SK-N-SH treated with all-trans-retinoic acid at 6 μM for 48 hours (cell line): ENCODE measurements at regions not wholly inside any gene's neighbourhood (a gene's known extent, or its start where the extent isn't known, plus 50 kb on each side); places are given as distances from the start of the nearest gene placed in this dataset.

Source experiments
- ARNTL ChIP-seq: fragments of 450-650 bp; formaldehyde crosslinking; IDR thresholded peaks from 2 replicates; pipeline ENCODE4 v1.5.0; 2020; ENCODE audit warnings: low read depth, mild to moderate bottlenecking, moderate library complexity, borderline replicate concordance
- BACH2 ChIP-seq: fragments of 250-450 bp; sonication (Bioruptor Pico); IDR thresholded peaks from 2 replicates; pipeline ENCODE4 v1.9.0; 2021; ENCODE audit warnings: mild to moderate bottlenecking, borderline replicate concordance
- CSDC2 ChIP-seq: fragments of 250-450 bp; sonication (Bioruptor Pico); IDR thresholded peaks from 2 replicates; pipeline ENCODE4 v1.5.0; 2020; ENCODE audit warnings: mild to moderate bottlenecking, moderate library complexity
- GLIS3 ChIP-seq: fragments of 250-450 bp; sonication (Bioruptor Pico); IDR thresholded peaks from 2 replicates; pipeline ENCODE4 v1.5.0; 2020; ENCODE audit warnings: mild to moderate bottlenecking, moderate library complexity
- ISL1 ChIP-seq: fragments of 250-450 bp; sonication (Bioruptor Pico); IDR thresholded peaks from 2 replicates; pipeline ENCODE4 v2.1.2; 2022; ENCODE audit warnings: mild to moderate bottlenecking, moderate library complexity
- ZC3H10 ChIP-seq: fragments of 250-450 bp; sonication (Bioruptor Pico); IDR thresholded peaks from 2 replicates; pipeline ENCODE4 v1.5.1; 2021; ENCODE audit warnings: mild to moderate bottlenecking, moderate library complexity
- ZFP30 ChIP-seq: fragments of 450-650 bp; formaldehyde crosslinking; IDR thresholded peaks from 2 replicates; pipeline ENCODE4 v1.5.0; 2022; ENCODE audit warnings: mild to moderate bottlenecking, moderate library complexity
- ZNF565 ChIP-seq: fragments of 450-650 bp; formaldehyde crosslinking; conservative IDR thresholded peaks from 2 replicates; pipeline ENCODE4 v1.5.0; 2020; ENCODE audit warnings: low read depth, mild to moderate bottlenecking, moderate library complexity
- TF ChIP-seq, protein P1 (sequence below): fragments of 250-450 bp; sonication (Bioruptor Pico); IDR thresholded peaks from 2 replicates; pipeline ENCODE4 v1.8.0; 2021; ENCODE audit warnings: low read depth, mild to moderate bottlenecking, moderate library complexity, borderline replicate concordance
- TF ChIP-seq, protein P2 (sequence below): fragments of 250-450 bp; sonication (Bioruptor Pico); IDR thresholded peaks from 2 replicates; pipeline ENCODE4 v1.8.0; 2020; ENCODE audit warnings: mild to moderate bottlenecking, moderate library complexity, borderline replicate concordance

DNA sequence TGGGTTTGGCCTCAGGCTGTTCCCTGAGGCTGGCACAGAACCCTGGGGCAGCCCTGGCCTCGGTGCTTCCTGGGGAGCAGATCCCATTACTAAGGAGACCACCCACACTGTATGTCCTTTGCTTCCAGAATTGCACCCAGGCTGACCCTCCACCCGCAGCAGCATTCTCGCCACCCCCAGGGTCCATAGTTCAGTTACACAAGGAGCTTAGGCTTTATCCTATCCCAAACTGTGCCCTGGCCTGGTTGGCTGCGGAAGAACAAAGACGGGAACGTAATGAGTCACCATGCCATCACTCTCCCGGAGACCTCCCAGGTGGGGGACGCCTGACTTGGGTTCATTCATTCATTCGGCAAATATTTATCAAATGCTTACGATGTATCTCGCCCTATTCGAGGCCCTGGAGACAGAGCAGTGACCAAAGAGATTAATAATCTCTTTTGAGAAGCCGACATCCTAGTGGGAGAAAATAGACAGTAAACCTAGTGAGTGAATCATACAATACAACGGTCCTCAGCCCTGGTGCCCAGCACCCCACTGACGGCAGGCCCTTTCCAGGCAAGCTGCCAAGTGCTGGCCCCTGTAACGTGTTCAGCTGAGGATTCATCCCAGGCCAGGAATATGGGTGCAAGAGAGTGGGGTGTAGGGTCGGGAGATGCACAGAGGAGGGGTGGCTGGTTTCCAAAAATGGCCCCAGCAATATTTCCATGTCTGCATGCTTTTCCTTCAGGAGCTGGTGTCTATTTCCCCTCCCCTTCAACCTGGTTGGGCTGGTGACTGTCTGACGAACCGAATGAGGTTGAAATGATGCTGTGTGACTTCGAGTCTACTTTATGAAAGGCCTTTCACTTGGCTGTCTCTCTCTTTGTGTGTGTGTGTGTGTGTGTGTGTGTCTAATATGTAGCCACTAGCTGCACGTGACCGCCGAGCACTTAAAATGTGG is 134.2 kb downstream of the MGAT5B start:
- TF ChIP-seq ISL1 (CRISPR knock-in tag) (no peak), ZNF565 (CRISPR knock-in tag) (no peak), CSDC2 (CRISPR knock-in tag) (no peak), BACH2 (no peak), ARNTL (CRISPR knock-in tag) (no peak), ZFP30 (no peak), GLIS3 (CRISPR knock-in tag) (no peak), ZC3H10 (CRISPR knock-in tag) (no peak)
- TF ChIP-seq, protein P1, sequence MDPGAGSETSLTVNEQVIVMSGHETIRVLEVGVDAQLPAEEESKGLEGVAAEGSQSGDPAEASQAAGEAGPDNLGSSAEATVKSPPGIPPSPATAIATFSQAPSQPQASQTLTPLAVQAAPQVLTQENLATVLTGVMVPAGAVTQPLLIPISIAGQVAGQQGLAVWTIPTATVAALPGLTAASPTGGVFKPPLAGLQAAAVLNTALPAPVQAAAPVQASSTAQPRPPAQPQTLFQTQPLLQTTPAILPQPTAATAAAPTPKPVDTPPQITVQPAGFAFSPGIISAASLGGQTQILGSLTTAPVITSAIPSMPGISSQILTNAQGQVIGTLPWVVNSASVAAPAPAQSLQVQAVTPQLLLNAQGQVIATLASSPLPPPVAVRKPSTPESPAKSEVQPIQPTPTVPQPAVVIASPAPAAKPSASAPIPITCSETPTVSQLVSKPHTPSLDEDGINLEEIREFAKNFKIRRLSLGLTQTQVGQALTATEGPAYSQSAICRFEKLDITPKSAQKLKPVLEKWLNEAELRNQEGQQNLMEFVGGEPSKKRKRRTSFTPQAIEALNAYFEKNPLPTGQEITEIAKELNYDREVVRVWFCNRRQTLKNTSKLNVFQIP (CRISPR knock-in tag), result no peak
- TF ChIP-seq, protein P2, sequence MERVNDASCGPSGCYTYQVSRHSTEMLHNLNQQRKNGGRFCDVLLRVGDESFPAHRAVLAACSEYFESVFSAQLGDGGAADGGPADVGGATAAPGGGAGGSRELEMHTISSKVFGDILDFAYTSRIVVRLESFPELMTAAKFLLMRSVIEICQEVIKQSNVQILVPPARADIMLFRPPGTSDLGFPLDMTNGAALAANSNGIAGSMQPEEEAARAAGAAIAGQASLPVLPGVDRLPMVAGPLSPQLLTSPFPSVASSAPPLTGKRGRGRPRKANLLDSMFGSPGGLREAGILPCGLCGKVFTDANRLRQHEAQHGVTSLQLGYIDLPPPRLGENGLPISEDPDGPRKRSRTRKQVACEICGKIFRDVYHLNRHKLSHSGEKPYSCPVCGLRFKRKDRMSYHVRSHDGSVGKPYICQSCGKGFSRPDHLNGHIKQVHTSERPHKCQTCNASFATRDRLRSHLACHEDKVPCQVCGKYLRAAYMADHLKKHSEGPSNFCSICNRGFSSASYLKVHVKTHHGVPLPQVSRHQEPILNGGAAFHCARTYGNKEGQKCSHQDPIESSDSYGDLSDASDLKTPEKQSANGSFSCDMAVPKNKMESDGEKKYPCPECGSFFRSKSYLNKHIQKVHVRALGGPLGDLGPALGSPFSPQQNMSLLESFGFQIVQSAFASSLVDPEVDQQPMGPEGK, result no peak
